ENCODE measurements at regions not wholly inside any gene's neighbourhood (a gene's known extent, or its start where the extent isn't known, plus 50 kb on each side); places are given as distances from the start of the nearest gene placed in this dataset.

DNA sequence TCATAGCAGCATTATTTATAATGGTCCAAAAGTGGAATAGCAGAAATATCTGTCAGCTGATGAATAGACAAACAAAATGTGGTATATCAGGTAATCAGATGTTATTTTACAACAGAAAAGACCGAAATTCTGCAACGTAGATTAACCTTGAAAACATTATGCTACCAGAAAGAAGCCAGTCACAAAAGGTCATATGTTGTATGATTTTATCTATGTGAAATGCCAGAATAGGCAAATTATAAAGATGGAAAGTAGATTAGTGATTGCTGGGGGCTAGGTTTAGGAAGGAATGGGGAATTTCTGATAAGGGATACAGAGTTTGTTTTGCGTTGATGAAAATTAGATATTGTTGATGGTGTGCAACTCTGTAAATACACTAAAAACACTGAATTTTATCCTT lies 165.0 kb upstream of the STMND1 start:
- H3K9ac ChIP-seq, result no peak overlapping the region
- no peaks in the 10 kb centered on the region for H3K9me2 ChIP-seq
- no peak overlapping the region for H3K27ac ChIP-seq (ENCODE audit: low read depth in 2 of 2, low read length in 1 of 2)
- WGBS (ENCODE audit: low lambda C conversion rate), result 59% methylated on average over 3 of the region's 3 CpGs
- H3K79me2 ChIP-seq (ENCODE audit: insufficient read depth), result no peaks in the 10 kb centered on the region
- TF ChIP-seq RCOR1 (IDR thresholded peaks at IDR 0.05; ENCODE audit: low read length) (no peak), EZH2phosphoT487 (IDR thresholded peaks at IDR 0.05; ENCODE audit: borderline replicate concordance, low read depth) (no peak), RAD21 (IDR thresholded peaks at IDR 0.05; ENCODE audit: low read length) (no peak), SMC3 (IDR thresholded peaks at IDR 0.05; ENCODE audit: low read depth, low read length) (no peak)
- TF ChIP-seq, protein P1, sequence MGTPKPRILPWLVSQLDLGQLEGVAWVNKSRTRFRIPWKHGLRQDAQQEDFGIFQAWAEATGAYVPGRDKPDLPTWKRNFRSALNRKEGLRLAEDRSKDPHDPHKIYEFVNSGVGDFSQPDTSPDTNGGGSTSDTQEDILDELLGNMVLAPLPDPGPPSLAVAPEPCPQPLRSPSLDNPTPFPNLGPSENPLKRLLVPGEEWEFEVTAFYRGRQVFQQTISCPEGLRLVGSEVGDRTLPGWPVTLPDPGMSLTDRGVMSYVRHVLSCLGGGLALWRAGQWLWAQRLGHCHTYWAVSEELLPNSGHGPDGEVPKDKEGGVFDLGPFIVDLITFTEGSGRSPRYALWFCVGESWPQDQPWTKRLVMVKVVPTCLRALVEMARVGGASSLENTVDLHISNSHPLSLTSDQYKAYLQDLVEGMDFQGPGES (IDR thresholded peaks at IDR 0.05; ENCODE audit: low read depth, low read length), result no peak
- no peaks in the 10 kb centered on the region for H3F3A ChIP-seq (replicated peaks; ENCODE audit: insufficient read depth)
- H3K9me3 ChIP-seq, result no peaks in the 10 kb centered on the region
- H3K4me2 ChIP-seq, result no peak overlapping the region
- DNase-seq, result no peak
- H2AFZ ChIP-seq (ENCODE audit: low read depth), result no peak overlapping the region
- H3K36me3 ChIP-seq (replicated peaks in 1 of 2; ENCODE audit: control insufficient read depth in 1 of 2, insufficient read depth in 2 of 2, low read length in 1 of 2), result no peaks in the 10 kb centered on the region
- H4K20me1 ChIP-seq (ENCODE audit: insufficient read depth), result no peaks in the 10 kb centered on the region
- H3K4me3 ChIP-seq (ENCODE audit: low read depth in 2 of 2, low read length in 1 of 2), result no peak overlapping the region
- POLR2A ChIA-PET, result no interaction called here
- H3K4me1 ChIP-seq (ENCODE audit: control insufficient read depth in 1 of 2, insufficient read depth in 2 of 2, low read depth in 1 of 2, low read length in 1 of 2), result no peaks in the 10 kb centered on the region; a peak in 1 of 4 replicates
- no peaks in the 10 kb centered on the region for H3K27me3 ChIP-seq (ENCODE audit: insufficient read depth)
- CTCF ChIA-PET, result interaction anchor here (1.9 kb wide), 1 partner anchor 14 kb away, joined by 4 read pairs; no protein-coding TSS in a partner anchor

DNA sequence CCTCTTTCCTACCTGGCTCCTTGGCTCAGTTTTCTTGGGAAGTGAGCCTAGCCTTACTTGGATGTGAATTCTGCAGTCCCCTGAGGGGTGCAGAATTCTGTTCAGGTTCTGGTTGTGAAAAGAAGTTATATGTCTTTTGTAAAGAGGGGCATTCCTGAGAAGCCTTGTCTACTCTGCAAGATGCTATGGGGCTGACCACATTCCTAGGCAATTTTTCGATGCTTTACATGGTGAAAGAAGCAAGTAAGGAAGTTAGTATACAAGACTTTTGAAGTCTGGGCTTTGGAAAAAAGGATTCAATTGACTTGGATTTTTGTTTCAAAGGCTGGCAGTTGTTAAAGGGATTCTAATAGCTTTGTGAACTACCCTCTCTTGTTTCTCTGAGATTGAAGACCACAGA lies 167.9 kb upstream of the STMND1 start:
- Histone ChIP-seq H3K9ac (no peak overlapping the region), H3K4me3 (ENCODE audit: low read depth in 2 of 2, low read length in 1 of 2) (no peak overlapping the region), H3K27ac (ENCODE audit: low read depth in 2 of 2, low read length in 1 of 2) (no peak overlapping the region), H3K9me2 (no peaks in the 10 kb centered on the region), H3K27me3 (ENCODE audit: insufficient read depth) (no peaks in the 10 kb centered on the region), H3K79me2 (ENCODE audit: insufficient read depth) (no peaks in the 10 kb centered on the region), H3K4me2 (no peak overlapping the region), H3F3A (replicated peaks; ENCODE audit: insufficient read depth) (peaks cover 6% of the 10 kb centered on the region), H3K36me3 (replicated peaks in 1 of 2; ENCODE audit: control insufficient read depth in 1 of 2, insufficient read depth in 2 of 2, low read length in 1 of 2) (no peaks in the 10 kb centered on the region), H3K9me3 (no peaks in the 10 kb centered on the region), H4K20me1 (ENCODE audit: insufficient read depth) (no peaks in the 10 kb centered on the region), H2AFZ (ENCODE audit: low read depth) (no peak overlapping the region), H3K4me1 (ENCODE audit: control insufficient read depth in 1 of 2, insufficient read depth in 2 of 2, low read depth in 1 of 2, low read length in 1 of 2) (peaks cover 0 to 5% of the 10 kb centered on the region in 2 experiments; a peak in 1 of 4 replicates)
- DNase-seq, result no peak
- 75% methylated on average over 1 of the region's 1 CpG for WGBS (ENCODE audit: low lambda C conversion rate)
- POLR2A ChIA-PET, result no interaction called here
- TF ChIP-seq NRF1 (IDR thresholded peaks at IDR 0.05; ENCODE audit: low read depth, low read length), result no peak
- no peak for TF ChIP-seq SMC3 (IDR thresholded peaks at IDR 0.05; ENCODE audit: low read depth, low read length)
- TF ChIP-seq GATA2 (CRISPR knock-in tag; IDR thresholded peaks at IDR 0.05), result no peak
- TF ChIP-seq FOSL2 (IDR thresholded peaks at IDR 0.05; ENCODE audit: borderline replicate concordance, low read depth), result no peak
- TF ChIP-seq, protein P2, sequence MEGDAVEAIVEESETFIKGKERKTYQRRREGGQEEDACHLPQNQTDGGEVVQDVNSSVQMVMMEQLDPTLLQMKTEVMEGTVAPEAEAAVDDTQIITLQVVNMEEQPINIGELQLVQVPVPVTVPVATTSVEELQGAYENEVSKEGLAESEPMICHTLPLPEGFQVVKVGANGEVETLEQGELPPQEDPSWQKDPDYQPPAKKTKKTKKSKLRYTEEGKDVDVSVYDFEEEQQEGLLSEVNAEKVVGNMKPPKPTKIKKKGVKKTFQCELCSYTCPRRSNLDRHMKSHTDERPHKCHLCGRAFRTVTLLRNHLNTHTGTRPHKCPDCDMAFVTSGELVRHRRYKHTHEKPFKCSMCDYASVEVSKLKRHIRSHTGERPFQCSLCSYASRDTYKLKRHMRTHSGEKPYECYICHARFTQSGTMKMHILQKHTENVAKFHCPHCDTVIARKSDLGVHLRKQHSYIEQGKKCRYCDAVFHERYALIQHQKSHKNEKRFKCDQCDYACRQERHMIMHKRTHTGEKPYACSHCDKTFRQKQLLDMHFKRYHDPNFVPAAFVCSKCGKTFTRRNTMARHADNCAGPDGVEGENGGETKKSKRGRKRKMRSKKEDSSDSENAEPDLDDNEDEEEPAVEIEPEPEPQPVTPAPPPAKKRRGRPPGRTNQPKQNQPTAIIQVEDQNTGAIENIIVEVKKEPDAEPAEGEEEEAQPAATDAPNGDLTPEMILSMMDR (IDR thresholded peaks at IDR 0.05), result no peak
- no peak for TF ChIP-seq YY1 (IDR thresholded peaks at IDR 0.05; ENCODE audit: low read depth)
- no peak for TF ChIP-seq TEAD4 (IDR thresholded peaks at IDR 0.05; ENCODE audit: borderline replicate concordance, insufficient read depth)
- no peak for TF ChIP-seq RFX5 (IDR thresholded peaks at IDR 0.05; ENCODE audit: low read length)
- no peak for TF ChIP-seq JUND (IDR thresholded peaks at IDR 0.05)
- no peak for TF ChIP-seq MEF2A (IDR thresholded peaks at IDR 0.05; ENCODE audit: borderline replicate concordance, low read depth)
- CTCF ChIA-PET, result interaction anchor here (0.7 kb wide), 1 partner anchor 31 kb away, joined by 4 read pairs; no protein-coding TSS in a partner anchor
